Endothelial cell of umbilical vein (primary cell): ENCODE measurements at regions not wholly inside any gene's neighbourhood (a gene's known extent, or its start where the extent isn't known, plus 50 kb on each side); places are given as distances from the start of the nearest gene placed in this dataset.

Experiments used
- BruUV-seq: library from RNA; stranded (reverse); fragments of 400-500 nt; replicated peaks from 2 replicates; lab custom pipeline; 2021; lab: Mats Ljungman, UMichigan
- CTCF ChIA-PET: fragments of 300-600, 350-600 bp; sonication (Branson Sonifier 250); formaldehyde crosslinking; loops from one replicate; lab custom pipeline; 2021; ENCODE audit warnings: antibody characterized with exemption, inconsistent platforms; lab: Charles Lee
- POLR2A ChIA-PET: fragments of 300-600, 350-600 bp; sonication (Branson Sonifier 250); formaldehyde crosslinking; loops from one replicate; lab custom pipeline; 2021; ENCODE audit warnings: antibody characterized with exemption, inconsistent platforms; lab: Charles Lee
- DNase-seq: peaks from one replicate; pipeline ENCODE4 v3.0.0-alpha.2; 2011; ENCODE audit warnings: low read depth, low spot score
- FAIRE-seq: peaks from 2 replicates; lab custom pipeline; 2011; peaks lifted over from hg19 to GRCh38; lab: Jason Lieb, UNC
- H2AFZ ChIP-seq: 2 replicates; pipeline ENCODE4 v1.6.0; 2012; ENCODE audit warnings: low read depth, low read length, control low read depth, inconsistent platforms
- H3K27ac ChIP-seq: 2 replicates; pipeline ENCODE4 v1.5.1; 2011; ENCODE audit warnings: low read depth, mild to moderate bottlenecking, control low read depth, low read length, moderate library complexity; ENCODE audit not compliant: insufficient read depth
- H3K27me3 ChIP-seq, 2 experiments: 2 replicates each; pipeline versions ENCODE4 v1.6.0 to v1.6.1; 2011; ENCODE audit warnings: low read length in 2 of 2, mixed read lengths in 1 of 2; ENCODE audit not compliant: control insufficient read depth in 2 of 2, insufficient read depth in 2 of 2
- H3K36me3 ChIP-seq, 2 experiments: 2 replicates in 1 of 2; 3 replicates in 1 of 2; pipeline ENCODE4 v1.5.1; 2011; ENCODE audit warnings: low read length in 2 of 2, mild to moderate bottlenecking in 1 of 2, moderate library complexity in 1 of 2; ENCODE audit not compliant: control insufficient read depth in 2 of 2, insufficient read depth in 2 of 2; ENCODE audit errors: extremely low read depth in 1 of 2
- H3K4me1 ChIP-seq: 3 replicates; pipeline ENCODE4 v1.5.1; 2011; ENCODE audit warnings: mild to moderate bottlenecking, low read length; ENCODE audit not compliant: control insufficient read depth, insufficient read depth; ENCODE audit errors: extremely low read depth
- H3K4me2 ChIP-seq: 2 replicates; pipeline ENCODE4 v1.6.1; 2011; ENCODE audit warnings: low read length, control low read depth, mixed read lengths; ENCODE audit not compliant: insufficient read depth
- H3K4me3 ChIP-seq, 3 experiments: fragments of 200-600 bp in 1 of 3; sonication (generic), shearing (Covaris generic) in 1 of 3; replicated peaks in 1 of 3; 2 replicates each; pipeline ENCODE4 v1.5.1; 2011 to 2016; ENCODE audit warnings: control low read depth in 3 of 3, low read length in 3 of 3, mild to moderate bottlenecking in 2 of 3, inconsistent platforms in 1 of 3, low read depth in 1 of 3, moderate library complexity in 1 of 3; ENCODE audit not compliant: insufficient read depth in 1 of 3
- H3K79me2 ChIP-seq: 2 replicates; pipeline ENCODE4 v1.6.0; 2012; ENCODE audit warnings: low read length, inconsistent platforms; ENCODE audit not compliant: control insufficient read depth, insufficient read depth
- H3K9ac ChIP-seq: replicated peaks from 2 replicates; pipeline ENCODE3; 2011; ENCODE audit warnings: low read length, control low read depth; ENCODE audit not compliant: insufficient read depth; ENCODE audit errors: extremely low read depth
- H3K9me1 ChIP-seq: replicated peaks from 3 replicates; pipeline ENCODE4 v1.6.0; 2011; ENCODE audit warnings: mild to moderate bottlenecking, low read length; ENCODE audit not compliant: control insufficient read depth, insufficient read depth; ENCODE audit errors: extremely low read depth
- H3K9me3 ChIP-seq: replicated peaks from 2 replicates; pipeline ENCODE4 v1.5.1; 2012; ENCODE audit warnings: low read length, inconsistent platforms; ENCODE audit not compliant: control insufficient read depth, insufficient read depth
- H4K20me1 ChIP-seq: replicated peaks from 2 replicates; pipeline ENCODE3; 2011; ENCODE audit warnings: mild to moderate bottlenecking, low read length; ENCODE audit not compliant: control insufficient read depth, insufficient read depth; ENCODE audit errors: extremely low read depth
- CTCF ChIP-seq, 2 donors: IDR thresholded peaks; 1 replicate in 1 of 2; 2 replicates in 1 of 2; pipeline ENCODE4 v1.5.1; 2011; ENCODE audit warnings: low read length in 2 of 2, mild to moderate bottlenecking in 2 of 2, moderate library complexity in 2 of 2, control low read depth in 1 of 2, inconsistent platforms in 1 of 2, low read depth in 1 of 2; ENCODE audit not compliant: insufficient read depth in 1 of 2; ENCODE audit errors: extremely low read depth in 1 of 2
- EZH2 ChIP-seq: IDR thresholded peaks from 2 replicates; pipeline ENCODE4 v1.6.1; 2012; ENCODE audit warnings: borderline replicate concordance, low read depth, mild to moderate bottlenecking, moderate library complexity, low read length, inconsistent platforms; ENCODE audit not compliant: severe bottlenecking
- FOS ChIP-seq: IDR thresholded peaks from 2 replicates; pipeline ENCODE4 v1.6.1; 2011; ENCODE audit warnings: mild to moderate bottlenecking, low read length, moderate library complexity, borderline replicate concordance; ENCODE audit not compliant: insufficient read depth
- GATA2 ChIP-seq: IDR thresholded peaks from 2 replicates; pipeline ENCODE4 v1.7.0; 2011; ENCODE audit warnings: low read depth, mild to moderate bottlenecking, moderate library complexity, mixed read lengths, low read length; ENCODE audit not compliant: insufficient read length, insufficient read depth
- JUN ChIP-seq: IDR thresholded peaks from 2 replicates; pipeline ENCODE4 v1.6.1; 2011; ENCODE audit warnings: borderline replicate concordance, low read depth; ENCODE audit not compliant: insufficient read length, insufficient read depth
- MAX ChIP-seq: IDR thresholded peaks from 2 replicates; pipeline ENCODE4 v1.6.1; 2011; ENCODE audit not compliant: insufficient read depth, insufficient read length
- MYC ChIP-seq: IDR thresholded peaks from one replicate; pipeline ENCODE4 v1.6.1; 2011; ENCODE audit warnings: mild to moderate bottlenecking, low read depth, low read length
- POLR2A ChIP-seq: IDR thresholded peaks from 2 replicates; pipeline ENCODE4 v1.6.1; 2012; ENCODE audit warnings: low read depth, mild to moderate bottlenecking, control low read depth, low read length
- POLR2AphosphoS5 ChIP-seq: IDR thresholded peaks from 2 replicates; pipeline ENCODE4 v1.6.1; 2012; ENCODE audit warnings: low read depth, mild to moderate bottlenecking, control low read depth, low read length, moderate library complexity; ENCODE audit not compliant: insufficient read depth
- dilution Hi-C: fragments of 300-500 bp; cut with MboI; formaldehyde crosslinking; loops from one replicate; pipeline ENCODE4 v1.15.0; 2019; ENCODE audit warnings: low sequenced_read_pairs; ENCODE audit not compliant: extremely low pct_ligation_motif_present
- intact Hi-C: fragments of 100-400 bp; cut with micrococcal nuclease; formaldehyde crosslinking; loops from one replicate; pipeline ENCODE4 v1.10.0; 2022

GRCh38 chr11:69233744-69234570 lies 60.0 kb upstream of the MYEOV start:
- H3K4me1 ChIP-seq: no peaks in the 10 kb centered on the region
- H3K4me3 ChIP-seq: no peak overlapping the region
- no peaks in the 10 kb centered on the region for H3K79me2 ChIP-seq
- intact Hi-C loops: no loop called here
- H3K9me1 ChIP-seq: no peaks in the 10 kb centered on the region
- H3K27me3 ChIP-seq: peaks cover 7 to 18% of the 10 kb centered on the region in 2 experiments
- DNase-seq: no peak
- H3K4me2 ChIP-seq: no peak overlapping the region
- POLR2A ChIA-PET: no interaction called here
- BruUV-seq: no TSS peak
- H3K9ac ChIP-seq: no peak overlapping the region
- H4K20me1 ChIP-seq: no peaks in the 10 kb centered on the region
- H3K9me3 ChIP-seq: no peaks in the 10 kb centered on the region
- H2AFZ ChIP-seq: no peak overlapping the region
- CTCF ChIA-PET: interaction anchor here (1.3 kb wide), 1 partner anchor 103 kb away, joined by 4 read pairs; no protein-coding TSS in a partner anchor
- dilution Hi-C loops: no loop called here
- no peak for FAIRE-seq
- no peaks in the 10 kb centered on the region for H3K36me3 ChIP-seq
- no peak overlapping the region for H3K27ac ChIP-seq
- TF ChIP-seq FOS (no peak), POLR2AphosphoS5 (no peak), GATA2 (no peak), EZH2 (no peak), JUN (no peak), CTCF (IDR thresholded peaks at IDR 0.05; ENCODE audit: extremely low read depth in 1 of 2, insufficient read depth in 1 of 2, low read depth in 1 of 2, low read length in 2 of 2) (no peak), MYC (no peak), POLR2A (no peak), MAX (no peak)
